ENCODE measurements at regions not wholly inside any gene's neighbourhood (a gene's known extent, or its start where the extent isn't known, plus 50 kb on each side); places are given as distances from the start of the nearest gene placed in this dataset.

DNA sequence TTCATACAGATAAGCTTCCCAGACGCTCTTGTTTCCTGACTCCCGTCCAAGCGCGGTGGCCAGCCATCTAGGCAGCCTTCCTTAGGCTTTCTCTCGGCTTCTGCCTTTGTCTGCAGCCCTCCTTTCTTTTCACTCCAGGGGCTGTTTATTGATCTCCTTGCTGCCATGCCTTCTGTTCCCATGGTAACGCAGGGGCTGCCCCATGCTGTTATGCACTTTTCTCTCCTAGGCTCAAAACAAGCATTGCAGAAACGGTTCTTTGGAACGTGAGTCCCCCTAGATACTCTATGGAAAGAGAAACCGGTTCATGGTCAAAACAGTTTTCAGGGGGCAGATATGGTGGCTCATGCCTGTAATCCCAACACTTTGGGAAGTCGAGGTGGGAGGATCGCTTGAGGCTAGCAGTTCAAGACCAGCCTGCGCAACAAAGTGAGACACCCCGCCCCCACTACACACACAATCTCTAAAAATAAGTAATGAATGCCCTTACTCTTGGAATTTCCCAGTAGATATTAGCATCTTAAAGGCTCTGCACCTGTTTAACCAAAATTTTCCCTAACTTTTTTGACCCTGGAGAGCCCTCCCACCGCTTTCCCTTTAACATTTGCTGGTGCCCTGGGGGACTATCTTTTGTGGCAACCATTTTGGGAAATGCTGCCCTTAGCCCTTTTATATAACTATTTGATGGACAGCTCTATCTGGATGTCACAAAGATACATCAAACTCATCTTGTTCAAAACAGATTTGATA, 53.9 kb upstream of the ZNF157 start:
- H3K9me3 ChIP-seq (ENCODE audit: insufficient read depth, low read length), result no peaks in the 10 kb centered on the region
- no peak overlapping the region for H2AFZ ChIP-seq (ENCODE audit: low read depth, low read length)
- H3K36me3 ChIP-seq (replicated peaks; ENCODE audit: low read depth, low read length), result no peaks in the 10 kb centered on the region
- no peaks in the 10 kb centered on the region for H3K27me3 ChIP-seq (ENCODE audit: low read depth, low read length)
- peaks cover 10% of the 10 kb centered on the region; the same call in 1 of the 2 replicates for H3K4me1 ChIP-seq (ENCODE audit: low read length)
- H3K79me2 ChIP-seq (ENCODE audit: low read length), result no peaks in the 10 kb centered on the region
- H3K4me3 ChIP-seq (ENCODE audit: low read length), result no peak overlapping the region
- H3K27ac ChIP-seq (ENCODE audit: low read length), result no peak overlapping the region
- H3K9ac ChIP-seq (ENCODE audit: low read length), result no peak overlapping the region
- TF ChIP-seq EZH2phosphoT487 (IDR thresholded peaks at IDR 0.05; ENCODE audit: low read depth), result no peak
- H4K20me1 ChIP-seq (ENCODE audit: insufficient read depth, low read length), result no peaks in the 10 kb centered on the region
- H3K4me2 ChIP-seq (ENCODE audit: low read length), result peak overlapping the region; percentile 49
